ENCODE measurements at regions not wholly inside any gene's neighbourhood (a gene's known extent, or its start where the extent isn't known, plus 50 kb on each side); places are given as distances from the start of the nearest gene placed in this dataset.

DNA sequence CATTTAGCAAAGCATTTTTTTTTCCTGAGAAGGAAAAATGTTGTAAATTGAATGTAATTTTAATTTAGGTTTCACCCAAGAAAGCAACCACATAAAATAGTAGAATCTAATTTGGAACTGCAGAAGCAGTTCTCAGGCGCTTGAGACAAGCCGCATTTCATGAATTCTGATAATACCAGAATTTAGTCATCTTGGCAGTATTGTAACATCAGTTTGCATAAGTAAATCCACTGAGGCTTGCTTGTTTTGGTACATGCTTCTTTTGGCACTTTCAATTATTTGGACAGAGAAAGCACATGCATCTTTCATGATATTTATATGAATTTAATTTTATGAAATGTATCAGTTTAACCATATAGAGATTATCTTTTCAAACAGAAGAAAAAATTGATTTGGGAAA is 389.7 kb upstream of the ROBO1 start:
- Histone ChIP-seq H3K27ac (no peak overlapping the region), H3K9me3 (no peaks in the 10 kb centered on the region), H3K4me1 (no peaks in the 10 kb centered on the region), H3K27me3 (no peaks in the 10 kb centered on the region), H3K4me3 (no peak overlapping the region), H3K36me3 (no peaks in the 10 kb centered on the region)
- 70 to 78% methylated on average over 2 of the region's 2 CpGs for WGBS, 2 donors
- DNase-seq: no peak
- intact Hi-C loops (cut with DNase I): no loop called here
- TF ChIP-seq, protein P1, sequence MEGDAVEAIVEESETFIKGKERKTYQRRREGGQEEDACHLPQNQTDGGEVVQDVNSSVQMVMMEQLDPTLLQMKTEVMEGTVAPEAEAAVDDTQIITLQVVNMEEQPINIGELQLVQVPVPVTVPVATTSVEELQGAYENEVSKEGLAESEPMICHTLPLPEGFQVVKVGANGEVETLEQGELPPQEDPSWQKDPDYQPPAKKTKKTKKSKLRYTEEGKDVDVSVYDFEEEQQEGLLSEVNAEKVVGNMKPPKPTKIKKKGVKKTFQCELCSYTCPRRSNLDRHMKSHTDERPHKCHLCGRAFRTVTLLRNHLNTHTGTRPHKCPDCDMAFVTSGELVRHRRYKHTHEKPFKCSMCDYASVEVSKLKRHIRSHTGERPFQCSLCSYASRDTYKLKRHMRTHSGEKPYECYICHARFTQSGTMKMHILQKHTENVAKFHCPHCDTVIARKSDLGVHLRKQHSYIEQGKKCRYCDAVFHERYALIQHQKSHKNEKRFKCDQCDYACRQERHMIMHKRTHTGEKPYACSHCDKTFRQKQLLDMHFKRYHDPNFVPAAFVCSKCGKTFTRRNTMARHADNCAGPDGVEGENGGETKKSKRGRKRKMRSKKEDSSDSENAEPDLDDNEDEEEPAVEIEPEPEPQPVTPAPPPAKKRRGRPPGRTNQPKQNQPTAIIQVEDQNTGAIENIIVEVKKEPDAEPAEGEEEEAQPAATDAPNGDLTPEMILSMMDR (IDR thresholded peaks at IDR 0.05): no peak
- TF ChIP-seq POLR2A (IDR thresholded peaks at IDR 0.05): no peak

DNA sequence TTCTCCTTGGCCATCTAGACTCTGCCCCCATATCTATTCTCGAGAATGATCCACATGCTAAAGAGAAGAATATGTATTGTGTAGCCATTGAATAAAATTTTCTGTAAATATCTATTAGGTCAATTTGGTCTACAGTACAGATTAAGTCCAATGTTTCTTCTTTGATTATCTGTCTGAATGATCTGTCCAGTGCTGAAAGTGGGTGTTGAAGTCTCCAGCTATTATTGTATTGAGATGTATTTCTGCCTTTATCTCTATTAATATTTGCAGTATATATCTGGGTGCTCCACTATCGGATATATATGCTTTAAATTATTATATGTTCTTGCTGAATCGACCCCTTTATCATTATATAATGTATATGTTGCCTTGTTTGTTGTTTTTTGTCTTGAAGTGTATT is 384.9 kb upstream of the ROBO1 start:
- no peak overlapping the region for H3K4me3 ChIP-seq
- DNase-seq: no peak
- no peaks in the 10 kb centered on the region for H3K27me3 ChIP-seq
- H3K27ac ChIP-seq: no peak overlapping the region
- no peaks in the 10 kb centered on the region for H3K4me1 ChIP-seq
- no peaks in the 10 kb centered on the region for H3K36me3 ChIP-seq
- peaks cover 0 to 6% (median 0%) of the 10 kb centered on the region in 3 donors for H3K9me3 ChIP-seq
- no peak for TF ChIP-seq POLR2A (IDR thresholded peaks at IDR 0.05)
- TF ChIP-seq, protein P1 (IDR thresholded peaks at IDR 0.05): no peak
- WGBS, 2 donors: 29 to 38% methylated on average over 3 of the region's 3 CpGs
- intact Hi-C loops (cut with DNase I): no loop called here

DNA sequence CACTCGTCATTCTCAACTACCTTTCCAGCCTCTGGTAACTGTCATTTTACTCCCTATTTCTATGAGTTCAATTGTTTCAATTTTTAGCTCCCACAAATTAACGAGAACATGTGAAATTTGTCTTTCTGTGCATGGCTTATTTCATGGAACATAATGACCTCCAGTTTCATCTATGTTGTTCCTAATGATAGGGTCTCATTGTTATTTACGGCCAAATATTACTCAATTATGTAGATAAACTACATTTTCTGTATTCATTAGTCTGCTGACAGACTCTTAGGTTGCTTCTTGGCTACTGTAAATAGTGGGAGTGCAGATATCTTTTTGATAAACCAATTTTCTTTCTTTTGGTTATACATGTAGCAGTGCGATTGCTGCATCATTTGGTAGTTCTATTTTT is 374.9 kb upstream of the ROBO1 start:
- H3K4me3 ChIP-seq: no peak overlapping the region
- H3K27ac ChIP-seq: no peak overlapping the region
- no peaks in the 10 kb centered on the region for H3K4me1 ChIP-seq
- 62 to 66% methylated on average over 4 of the region's 4 CpGs for WGBS, 2 donors
- no peak for DNase-seq
- TF ChIP-seq POLR2A (IDR thresholded peaks at IDR 0.05): no peak
- TF ChIP-seq, protein P1 (IDR thresholded peaks at IDR 0.05): no peak
- no peaks in the 10 kb centered on the region for H3K9me3 ChIP-seq
- H3K36me3 ChIP-seq: no peaks in the 10 kb centered on the region
- no peaks in the 10 kb centered on the region for H3K27me3 ChIP-seq
- intact Hi-C loops (cut with DNase I): no loop called here

DNA sequence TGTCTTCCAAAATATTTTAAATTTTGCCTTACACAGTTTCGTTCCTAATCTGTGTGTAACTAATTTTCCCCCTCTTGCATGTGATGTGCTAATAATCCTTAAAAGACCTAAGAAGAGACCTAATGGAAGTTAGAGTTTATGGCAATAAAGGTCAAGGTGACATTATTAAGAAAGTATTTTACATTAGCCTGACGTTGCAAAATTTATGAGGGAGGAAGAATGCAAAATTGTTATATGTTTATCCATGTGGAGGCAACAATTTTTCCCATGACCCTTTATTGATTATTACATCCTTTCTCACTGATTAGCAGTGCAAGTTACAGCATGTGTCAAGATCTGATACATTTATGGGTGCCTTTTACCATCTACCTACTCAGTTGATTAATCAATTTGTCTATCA is 373.8 kb upstream of the ROBO1 start:
- no peak for DNase-seq
- Histone ChIP-seq H3K4me1 (no peaks in the 10 kb centered on the region), H3K9me3 (no peaks in the 10 kb centered on the region), H3K27me3 (no peaks in the 10 kb centered on the region), H3K27ac (no peak overlapping the region), H3K4me3 (no peak overlapping the region), H3K36me3 (no peaks in the 10 kb centered on the region)
- WGBS, 2 donors: 65 to 72% methylated on average over 2 of the region's 2 CpGs
- TF ChIP-seq POLR2A (IDR thresholded peaks at IDR 0.05): no peak
- TF ChIP-seq, protein P1 (IDR thresholded peaks at IDR 0.05): no peak
- intact Hi-C loops (cut with DNase I): no loop called here

DNA sequence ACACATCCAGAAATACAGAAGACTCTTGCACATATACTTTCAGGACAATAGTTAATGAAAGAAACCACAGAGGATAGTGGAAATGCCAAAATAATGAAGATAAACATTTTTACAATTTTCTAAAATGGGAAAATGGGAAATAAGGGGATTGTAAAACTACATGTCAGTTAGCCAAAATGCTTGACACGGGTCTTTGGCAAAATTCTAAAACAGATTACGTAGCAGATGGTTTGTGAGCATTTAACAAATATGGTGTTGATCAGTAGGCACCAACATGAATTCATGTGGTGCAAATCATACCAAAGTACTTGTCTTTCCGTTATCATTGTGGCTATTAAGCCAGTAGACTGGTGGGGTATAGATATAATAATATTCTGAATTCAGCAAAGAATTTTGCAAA is 348.5 kb upstream of the ROBO1 start:
- 69 to 78% methylated on average over 3 of the region's 3 CpGs for WGBS, 2 donors

More for the DNA sequence above, 348.5 kb upstream of the ROBO1 start:
- Histone ChIP-seq H3K36me3 (no peaks in the 10 kb centered on the region), H3K27me3 (no peaks in the 10 kb centered on the region), H3K9me3 (no peaks in the 10 kb centered on the region), H3K4me1 (no peaks in the 10 kb centered on the region), H3K27ac (no peak overlapping the region), H3K4me3 (no peak overlapping the region)
- TF ChIP-seq, protein P1 (IDR thresholded peaks at IDR 0.05): no peak
- no peak for TF ChIP-seq POLR2A (IDR thresholded peaks at IDR 0.05)
- no peak for DNase-seq
- intact Hi-C loops (cut with DNase I): no loop called here

All from esophagus squamous epithelium (tissue), 5 donors.